Lung (tissue), 11 donors: ENCODE measurements at regions not wholly inside any gene's neighbourhood (a gene's known extent, or its start where the extent isn't known, plus 50 kb on each side); places are given as distances from the start of the nearest gene placed in this dataset.
A peak's percentile ranks its signal among the peaks of the same experiment; 100 is the strongest.
"Not testable (repeated sequence)": the region's sequence is repeated elsewhere in the genome, so short reads cannot be mapped to it uniquely, and the experiment has no call there.

Experiments
- ATAC-seq: fragments of 200-7000 bp; cut with Tn5 transposase; one replicate; pipeline ENCODE4 v1.9.1; 2020; ENCODE audit warnings: moderate number of reproducible peaks; ENCODE audit not compliant: insufficient read depth, low FRiP score
- DNase-seq, 3 donors: peaks; one replicate each; pipeline ENCODE4 v3.0.0-alpha.2; 2013 to 2017
- H3K27ac ChIP-seq, 2 donors: one replicate each; pipeline ENCODE4 v1.5.1; 2013; ENCODE audit warnings: mild to moderate bottlenecking in 2 of 2, moderate library complexity in 2 of 2, control low read depth in 1 of 2, inconsistent platforms in 1 of 2, low read depth in 1 of 2, low read length in 1 of 2
- H3K27me3 ChIP-seq, 3 donors: one replicate each; pipeline ENCODE4 v1.5.1; 2013; ENCODE audit warnings: low read length in 2 of 3; ENCODE audit not compliant: control insufficient read depth in 3 of 3, insufficient read depth in 3 of 3
- H3K36me3 ChIP-seq, 4 donors: one replicate each; pipeline ENCODE4 v1.5.1; 2013; ENCODE audit warnings: low read length in 4 of 4, mild to moderate bottlenecking in 1 of 4, moderate library complexity in 1 of 4; ENCODE audit not compliant: control insufficient read depth in 4 of 4, insufficient read depth in 4 of 4
- H3K4me1 ChIP-seq, 5 donors: one replicate each; pipeline ENCODE4 v1.5.1; 2013; ENCODE audit warnings: low read length in 5 of 5, mild to moderate bottlenecking in 2 of 5, moderate library complexity in 1 of 5; ENCODE audit not compliant: control insufficient read depth in 5 of 5, insufficient read depth in 5 of 5
- H3K4me3 ChIP-seq: one replicate; pipeline ENCODE4 v1.5.1; 2013; ENCODE audit warnings: mild to moderate bottlenecking, control low read depth, moderate library complexity
- H3K9ac ChIP-seq, 2 donors: one replicate each; pipeline ENCODE4 v1.5.1; 2013; ENCODE audit warnings: low read length in 2 of 2, control low read depth in 1 of 2; ENCODE audit not compliant: insufficient read depth in 1 of 2
- H3K9me3 ChIP-seq, 4 donors: one replicate each; pipeline ENCODE4 v1.5.1; 2013; ENCODE audit warnings: low read length in 3 of 4, mild to moderate bottlenecking in 1 of 4, moderate library complexity in 1 of 4; ENCODE audit not compliant: control insufficient read depth in 4 of 4, insufficient read depth in 3 of 4
- WGBS, 2 donors: extraction: QIAGEN DNeasy Blood & Tissue Kit; methylation state at CpG; one replicate each; pipeline ENCODE4 v1.1.7; 2013; 5-methylcytosine and 5-hydroxymethylcytosine counted together
- TF ChIP-seq, protein P1 (sequence below): IDR thresholded peaks from 2 replicates; pipeline ENCODE4 v1.5.1; 2012; ENCODE audit warnings: mild to moderate bottlenecking; ENCODE audit errors: control extremely low read depth, extremely low read depth
- donor health status: control.
- donor health status: control.
- donor health status: Bipolar disorder and iron deficiency.
- donor health status: healthy.
- donor health status: DM: yes; HTN: yes; CAD: no.

DNA sequence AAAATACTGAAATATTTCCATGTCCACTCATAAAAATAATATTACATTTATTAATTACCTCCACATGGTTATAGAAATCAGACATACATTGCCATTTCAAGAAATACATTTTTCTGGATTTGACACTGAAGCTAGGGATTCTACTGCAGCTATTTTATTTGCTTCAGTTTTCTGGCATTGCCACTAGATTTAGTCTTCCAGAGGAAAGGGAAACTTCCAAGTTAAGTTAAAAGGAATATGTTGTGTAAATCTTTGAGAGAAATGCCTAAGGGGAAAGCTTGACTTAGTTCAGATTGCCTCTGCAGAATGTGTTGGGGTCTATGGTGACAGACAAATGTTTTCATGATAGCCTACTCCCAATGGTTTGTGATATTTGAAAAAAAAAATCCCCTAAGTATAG lies 1631.3 kb downstream of the PCDH18 start:
- TF ChIP-seq, protein P1, sequence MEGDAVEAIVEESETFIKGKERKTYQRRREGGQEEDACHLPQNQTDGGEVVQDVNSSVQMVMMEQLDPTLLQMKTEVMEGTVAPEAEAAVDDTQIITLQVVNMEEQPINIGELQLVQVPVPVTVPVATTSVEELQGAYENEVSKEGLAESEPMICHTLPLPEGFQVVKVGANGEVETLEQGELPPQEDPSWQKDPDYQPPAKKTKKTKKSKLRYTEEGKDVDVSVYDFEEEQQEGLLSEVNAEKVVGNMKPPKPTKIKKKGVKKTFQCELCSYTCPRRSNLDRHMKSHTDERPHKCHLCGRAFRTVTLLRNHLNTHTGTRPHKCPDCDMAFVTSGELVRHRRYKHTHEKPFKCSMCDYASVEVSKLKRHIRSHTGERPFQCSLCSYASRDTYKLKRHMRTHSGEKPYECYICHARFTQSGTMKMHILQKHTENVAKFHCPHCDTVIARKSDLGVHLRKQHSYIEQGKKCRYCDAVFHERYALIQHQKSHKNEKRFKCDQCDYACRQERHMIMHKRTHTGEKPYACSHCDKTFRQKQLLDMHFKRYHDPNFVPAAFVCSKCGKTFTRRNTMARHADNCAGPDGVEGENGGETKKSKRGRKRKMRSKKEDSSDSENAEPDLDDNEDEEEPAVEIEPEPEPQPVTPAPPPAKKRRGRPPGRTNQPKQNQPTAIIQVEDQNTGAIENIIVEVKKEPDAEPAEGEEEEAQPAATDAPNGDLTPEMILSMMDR: no peak
- Histone ChIP-seq H3K27me3 (no peaks in the 10 kb centered on the region), H3K27ac (no peak overlapping the region), H3K4me3 (no peak overlapping the region), H3K9me3 (no peaks in the 10 kb centered on the region), H3K36me3 (no peaks in the 10 kb centered on the region), H3K9ac (no peak overlapping the region), H3K4me1 (no peaks in the 10 kb centered on the region)
- DNase-seq (no peak), ATAC-seq (no peak)

DNA sequence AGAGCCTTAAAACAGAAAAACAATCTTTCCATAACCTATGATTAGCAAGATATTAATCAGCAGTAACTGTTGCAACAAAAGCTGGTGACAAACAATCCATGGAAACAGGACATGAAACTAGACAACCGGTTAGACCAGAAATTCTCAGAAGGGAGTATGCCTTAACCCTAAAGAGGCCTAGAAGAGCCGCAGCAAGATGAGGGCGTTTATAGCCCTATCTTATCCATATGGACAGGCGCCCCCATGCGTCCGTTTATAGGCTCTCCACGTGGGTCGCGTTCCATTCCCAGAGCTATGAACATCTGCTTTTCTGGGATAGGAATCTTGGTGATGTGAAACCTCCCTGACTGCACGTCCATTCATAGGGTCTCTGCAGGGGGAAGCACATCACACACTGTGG lies 1662.7 kb upstream of the PABPC4L start:
- not testable (repeated sequence) for ATAC-seq, H3K27me3 ChIP-seq, H3K4me3 ChIP-seq, H3K27ac ChIP-seq, H3K9ac ChIP-seq, H3K4me1 ChIP-seq, H3K36me3 ChIP-seq, H3K9me3 ChIP-seq
- 44 to 48% methylated on average over 10 of the region's 10 CpGs for WGBS, 2 donors
- DNase-seq: peak in 2 of 3 donors; percentile 6 to 7

DNA sequence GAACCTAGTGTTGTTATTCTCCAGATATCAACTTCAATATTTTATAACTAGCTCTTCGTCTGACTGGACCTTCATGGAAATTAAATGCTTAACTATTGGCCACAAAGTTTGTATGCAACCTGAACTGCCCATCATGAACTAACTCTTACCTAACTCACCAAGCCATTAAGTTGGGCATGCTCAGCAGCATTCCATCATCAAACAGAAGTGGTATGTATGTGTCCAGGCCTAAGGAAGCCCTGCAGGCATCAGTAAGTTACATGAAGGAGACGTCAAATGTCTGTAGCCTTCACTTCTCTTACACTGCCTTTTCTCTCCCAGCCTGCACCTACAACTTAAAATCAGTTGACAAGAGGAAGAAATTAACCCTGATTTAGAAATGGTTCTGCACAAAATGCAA lies 1639.2 kb upstream of the PABPC4L start:
- Histone ChIP-seq H3K27me3 (no peaks in the 10 kb centered on the region), H3K36me3 (no peaks in the 10 kb centered on the region), H3K4me1 (no peaks in the 10 kb centered on the region), H3K4me3 (no peak overlapping the region), H3K27ac (no peak overlapping the region), H3K9me3 (no peaks in the 10 kb centered on the region), H3K9ac (no peak overlapping the region)
- 88 to 95% methylated on average over 2 of the region's 2 CpGs for WGBS, 2 donors
- TF ChIP-seq, protein P1: no peak
- no peak for DNase-seq
- no peak for ATAC-seq

DNA sequence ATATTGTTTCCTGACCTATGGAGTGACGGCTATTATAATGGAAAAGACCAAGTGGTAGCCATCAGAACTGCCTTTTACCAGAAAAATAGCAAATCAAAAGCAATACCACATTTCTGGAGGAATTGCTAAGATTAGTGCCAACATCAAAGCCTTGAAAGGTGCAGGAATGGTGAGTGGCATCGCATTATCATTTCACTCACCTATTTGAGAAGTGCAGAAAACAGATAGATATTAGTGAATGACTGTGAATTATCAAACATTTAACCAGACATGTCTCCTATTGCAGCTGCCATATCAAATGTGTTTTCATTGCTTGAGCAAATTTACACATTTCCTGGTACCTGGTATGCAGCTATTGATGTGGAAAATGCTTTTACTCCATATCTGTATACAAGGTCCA lies 1638.1 kb upstream of the PABPC4L start:
- ATAC-seq (no peak), DNase-seq (no peak)
- 91 to 93% methylated on average over 2 of the region's 2 CpGs for WGBS, 2 donors
- Histone ChIP-seq H3K27me3 (no peaks in the 10 kb centered on the region), H3K4me1 (no peaks in the 10 kb centered on the region), H3K27ac (no peak overlapping the region), H3K9me3 (no peaks in the 10 kb centered on the region), H3K9ac (no peak overlapping the region), H3K4me3 (no peak overlapping the region), H3K36me3 (no peaks in the 10 kb centered on the region)
- TF ChIP-seq, protein P1: no peak
